ENCODE measurements at regions not wholly inside any gene's neighbourhood (a gene's known extent, or its start where the extent isn't known, plus 50 kb on each side); places are given as distances from the start of the nearest gene placed in this dataset.

DNA sequence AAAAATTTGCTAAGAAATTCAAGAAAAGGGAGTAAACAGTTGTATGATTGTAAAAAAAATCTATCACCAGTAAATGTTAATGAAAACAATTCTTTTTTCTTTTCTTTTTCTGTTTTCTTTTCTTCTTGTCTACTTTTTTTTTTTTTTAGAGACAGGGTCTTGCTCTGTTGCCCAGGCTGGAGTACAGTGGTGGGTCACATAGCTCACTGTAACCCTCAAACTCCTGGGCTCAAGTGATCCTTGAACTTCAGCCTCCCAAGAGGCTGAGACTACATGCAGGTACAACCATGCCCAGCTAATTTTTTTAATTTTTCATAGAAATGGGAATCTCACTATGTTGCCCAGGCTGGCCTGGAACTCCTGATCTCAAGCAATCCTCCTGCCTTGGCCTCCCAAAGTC, 57.2 kb upstream of the SIAH1 start:
- DNase-seq (ENCODE audit: low read depth) = no peak
- TF ChIP-seq, protein P1, sequence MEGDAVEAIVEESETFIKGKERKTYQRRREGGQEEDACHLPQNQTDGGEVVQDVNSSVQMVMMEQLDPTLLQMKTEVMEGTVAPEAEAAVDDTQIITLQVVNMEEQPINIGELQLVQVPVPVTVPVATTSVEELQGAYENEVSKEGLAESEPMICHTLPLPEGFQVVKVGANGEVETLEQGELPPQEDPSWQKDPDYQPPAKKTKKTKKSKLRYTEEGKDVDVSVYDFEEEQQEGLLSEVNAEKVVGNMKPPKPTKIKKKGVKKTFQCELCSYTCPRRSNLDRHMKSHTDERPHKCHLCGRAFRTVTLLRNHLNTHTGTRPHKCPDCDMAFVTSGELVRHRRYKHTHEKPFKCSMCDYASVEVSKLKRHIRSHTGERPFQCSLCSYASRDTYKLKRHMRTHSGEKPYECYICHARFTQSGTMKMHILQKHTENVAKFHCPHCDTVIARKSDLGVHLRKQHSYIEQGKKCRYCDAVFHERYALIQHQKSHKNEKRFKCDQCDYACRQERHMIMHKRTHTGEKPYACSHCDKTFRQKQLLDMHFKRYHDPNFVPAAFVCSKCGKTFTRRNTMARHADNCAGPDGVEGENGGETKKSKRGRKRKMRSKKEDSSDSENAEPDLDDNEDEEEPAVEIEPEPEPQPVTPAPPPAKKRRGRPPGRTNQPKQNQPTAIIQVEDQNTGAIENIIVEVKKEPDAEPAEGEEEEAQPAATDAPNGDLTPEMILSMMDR (conservative IDR thresholded peaks at IDR 0.05; ENCODE audit: low read length) = no peak
- H3K4me3 ChIP-seq (ENCODE audit: low read length) = no peak overlapping the region

DNA sequence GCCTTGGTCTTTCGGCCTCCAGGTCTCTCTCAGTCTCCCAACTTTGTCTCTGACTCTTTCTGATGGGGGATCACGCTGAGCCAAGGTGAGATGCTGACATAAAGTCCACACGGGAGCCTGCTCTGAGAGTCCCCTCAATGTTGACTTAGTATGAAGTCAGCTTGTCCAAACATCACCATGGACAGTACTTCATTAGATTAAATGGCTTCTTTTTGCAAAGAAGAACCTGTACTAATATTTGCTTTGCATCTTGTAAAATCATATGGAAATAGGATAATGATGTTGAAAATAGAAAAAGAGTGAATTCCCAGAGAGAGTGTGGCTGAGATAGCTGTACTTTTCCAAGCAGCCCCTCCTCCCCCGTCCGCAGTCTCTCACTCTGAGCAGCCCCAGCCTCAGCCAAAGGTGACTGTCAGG, 56.7 kb upstream of the SIAH1 start:
- no peak for DNase-seq (ENCODE audit: low read depth)
- TF ChIP-seq, protein P1 (conservative IDR thresholded peaks at IDR 0.05; ENCODE audit: low read length) = no peak
- H3K4me3 ChIP-seq (ENCODE audit: low read length) = no peak overlapping the region

DNA sequence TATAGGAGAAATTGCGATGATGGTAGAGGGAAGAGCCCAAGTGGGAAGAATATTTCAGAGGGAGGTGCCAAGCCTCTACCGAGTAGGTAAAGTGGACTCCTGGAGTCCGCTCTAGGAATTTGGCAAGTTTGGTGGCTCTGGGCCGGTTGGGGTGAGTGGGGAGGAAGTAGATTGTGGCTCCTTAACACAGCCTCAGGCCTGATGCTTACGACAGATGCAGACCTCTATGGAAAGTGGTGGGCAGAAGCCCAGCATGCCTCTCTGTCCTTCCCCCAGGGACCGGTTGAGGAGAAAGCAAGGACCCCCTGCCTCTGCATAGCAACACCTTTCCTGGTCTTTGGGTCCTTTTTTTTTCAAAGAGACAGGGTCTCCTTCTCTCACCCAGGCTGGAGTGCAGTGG, 55.9 kb upstream of the SIAH1 start:
- TF ChIP-seq, protein P1 (conservative IDR thresholded peaks at IDR 0.05; ENCODE audit: low read length) = no peak
- no peak for DNase-seq (ENCODE audit: low read depth)
- no peak overlapping the region for H3K4me3 ChIP-seq (ENCODE audit: low read length)

DNA sequence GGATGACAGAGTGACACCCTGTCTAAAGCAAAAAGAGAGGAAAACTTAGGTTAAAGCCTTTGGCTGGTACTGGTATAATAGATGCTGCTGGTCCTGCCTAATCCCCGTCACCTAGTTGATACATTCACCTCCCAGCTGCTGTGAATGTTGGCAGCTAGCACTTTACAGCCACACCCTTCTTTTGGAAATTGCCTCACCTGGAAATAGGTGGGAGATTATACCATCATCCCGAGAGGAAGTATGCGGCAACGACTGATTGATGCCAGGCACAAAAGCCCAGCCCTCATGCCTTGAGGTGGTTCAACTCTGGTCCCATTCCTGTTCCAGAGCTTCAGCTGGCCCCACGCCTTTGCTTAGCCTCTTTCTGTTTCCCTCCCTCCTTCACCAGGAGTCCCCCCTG, 53.2 kb upstream of the SIAH1 start:
- DNase-seq (ENCODE audit: low read depth) = no peak
- TF ChIP-seq, protein P1 (conservative IDR thresholded peaks at IDR 0.05; ENCODE audit: low read length) = no peak
- no peak overlapping the region for H3K4me3 ChIP-seq (ENCODE audit: low read length)

DNA sequence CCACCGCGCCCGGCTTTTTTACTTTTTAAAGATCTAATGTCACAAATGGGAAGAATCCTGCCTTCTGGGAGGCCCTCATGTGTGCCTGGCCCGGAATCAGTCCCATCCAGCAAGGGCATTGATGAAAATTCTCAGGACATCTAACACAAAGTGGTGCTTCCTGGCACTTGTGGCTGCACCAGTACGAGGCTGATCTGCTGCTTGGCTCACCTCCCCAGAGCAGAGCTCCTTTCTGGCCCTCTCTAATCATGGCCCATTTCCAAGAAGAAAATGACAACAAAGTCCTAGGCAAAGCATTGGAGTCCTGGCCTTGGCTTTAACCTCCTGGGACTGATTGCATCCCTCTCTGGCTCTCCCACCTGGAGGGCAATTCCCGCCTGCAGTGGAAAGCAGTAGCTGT, 50.7 kb upstream of the SIAH1 start:
- TF ChIP-seq, protein P1 (conservative IDR thresholded peaks at IDR 0.05; ENCODE audit: low read length) = no peak
- H3K4me3 ChIP-seq (ENCODE audit: low read length) = no peak overlapping the region
- no peak for DNase-seq (ENCODE audit: low read depth)

DNA sequence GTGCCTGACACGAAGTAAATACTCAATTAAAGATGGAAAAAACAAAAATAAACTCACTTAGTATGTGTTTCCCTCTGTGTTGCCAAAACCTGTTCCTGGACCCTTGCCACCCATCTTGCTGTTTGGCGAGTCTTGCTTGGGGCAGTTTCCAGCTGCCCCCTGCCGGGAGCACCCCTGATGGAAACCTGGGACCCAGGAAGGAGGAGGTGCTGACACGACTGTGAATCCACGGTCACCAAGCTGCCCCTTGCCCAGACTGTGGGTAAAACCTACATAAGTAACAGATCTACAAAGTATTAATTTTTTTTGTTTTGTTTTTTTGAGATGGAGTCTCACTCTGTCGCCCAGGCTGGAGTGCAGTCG, 50.1 kb upstream of the SIAH1 start:
- TF ChIP-seq, protein P1 (conservative IDR thresholded peaks at IDR 0.05; ENCODE audit: low read length) = no peak
- no peak overlapping the region for H3K4me3 ChIP-seq (ENCODE audit: low read length)
- no peak for DNase-seq (ENCODE audit: low read depth)
